ENCODE measurements at regions not wholly inside any gene's neighbourhood (a gene's known extent, or its start where the extent isn't known, plus 50 kb on each side); places are given as distances from the start of the nearest gene placed in this dataset.
"Not testable (repeated sequence)": the region's sequence is repeated elsewhere in the genome, so short reads cannot be mapped to it uniquely, and the experiment has no call there.

DNA sequence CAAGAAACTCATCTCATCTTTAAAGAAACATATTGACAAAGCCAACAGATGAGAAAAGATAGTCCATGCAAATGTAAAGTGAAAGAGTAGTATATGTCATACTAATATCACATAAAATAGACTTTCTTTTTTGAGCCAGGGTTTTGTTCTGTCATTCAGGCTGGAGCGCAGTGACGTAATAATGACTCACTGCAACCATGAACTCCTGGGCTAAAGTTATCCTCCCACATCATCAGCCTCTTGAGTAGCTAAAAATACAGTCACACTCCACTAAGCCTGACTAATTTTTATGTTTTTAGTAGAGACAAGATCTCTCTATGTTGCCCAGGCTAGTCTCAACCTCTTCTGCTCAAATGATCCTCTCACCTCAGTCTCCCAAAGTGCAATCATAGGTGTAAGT, 51.8 kb upstream of the TRAM1L1 start:
- H3K4me3 Mint-ChIP-seq, result no peak overlapping the region
- peaks cover 3 to 16% of the 10 kb centered on the region in 2 experiments for H3K4me1 Mint-ChIP-seq
- H3T11ph ChIP-seq (ENCODE audit: low read length), result no peak overlapping the region
- H3K27me3 Mint-ChIP-seq (ENCODE audit: low read depth), result no peaks in the 10 kb centered on the region
- no peak overlapping the region for H2BK15ac ChIP-seq (ENCODE audit: low read depth, low read length)
- no peak overlapping the region for H3K9ac ChIP-seq (ENCODE audit: extremely low read depth, insufficient read length, low read length)
- no CpG with 5 or more reads among the region's 2 CpGs for WGBS (ENCODE audit: extremely low coverage, insufficient read length, low lambda C conversion rate)
- no peak overlapping the region for H3K4ac ChIP-seq (ENCODE audit: low read depth, low read length)
- H3K27me3 ChIP-seq (ENCODE audit: insufficient read depth, low read length), result no peaks in the 10 kb centered on the region
- no peak overlapping the region for H3K14ac ChIP-seq (ENCODE audit: insufficient read depth, low read length)
- H4K20me1 ChIP-seq (ENCODE audit: control insufficient read depth, insufficient read depth, insufficient read length), result no peaks in the 10 kb centered on the region
- TF ChIP-seq, protein P1, sequence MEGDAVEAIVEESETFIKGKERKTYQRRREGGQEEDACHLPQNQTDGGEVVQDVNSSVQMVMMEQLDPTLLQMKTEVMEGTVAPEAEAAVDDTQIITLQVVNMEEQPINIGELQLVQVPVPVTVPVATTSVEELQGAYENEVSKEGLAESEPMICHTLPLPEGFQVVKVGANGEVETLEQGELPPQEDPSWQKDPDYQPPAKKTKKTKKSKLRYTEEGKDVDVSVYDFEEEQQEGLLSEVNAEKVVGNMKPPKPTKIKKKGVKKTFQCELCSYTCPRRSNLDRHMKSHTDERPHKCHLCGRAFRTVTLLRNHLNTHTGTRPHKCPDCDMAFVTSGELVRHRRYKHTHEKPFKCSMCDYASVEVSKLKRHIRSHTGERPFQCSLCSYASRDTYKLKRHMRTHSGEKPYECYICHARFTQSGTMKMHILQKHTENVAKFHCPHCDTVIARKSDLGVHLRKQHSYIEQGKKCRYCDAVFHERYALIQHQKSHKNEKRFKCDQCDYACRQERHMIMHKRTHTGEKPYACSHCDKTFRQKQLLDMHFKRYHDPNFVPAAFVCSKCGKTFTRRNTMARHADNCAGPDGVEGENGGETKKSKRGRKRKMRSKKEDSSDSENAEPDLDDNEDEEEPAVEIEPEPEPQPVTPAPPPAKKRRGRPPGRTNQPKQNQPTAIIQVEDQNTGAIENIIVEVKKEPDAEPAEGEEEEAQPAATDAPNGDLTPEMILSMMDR (conservative IDR thresholded peaks at IDR 0.05), result no peak
- peaks cover 13 to 16% of the 10 kb centered on the region in 2 experiments for H3K9me3 Mint-ChIP-seq
- no peaks in the 10 kb centered on the region for H3K23me2 ChIP-seq (ENCODE audit: insufficient read length, low read depth, low read length, poor library complexity, severe bottlenecking)
- H3K23ac ChIP-seq (ENCODE audit: insufficient read length, low read depth, low read length), result no peak overlapping the region
- no peak overlapping the region for H3K56ac ChIP-seq (ENCODE audit: insufficient read length, low read depth, low read length)
- H4K5ac ChIP-seq (ENCODE audit: insufficient read length, low read depth, low read length), result no peak overlapping the region
- no peak overlapping the region for H3K27ac ChIP-seq (ENCODE audit: insufficient read length, low read depth, low read length)
- peaks cover 5 to 13% (median 8%) of the 10 kb centered on the region in 3 experiments for H3K36me3 Mint-ChIP-seq (ENCODE audit: insufficient read depth in 1 of 3, low read depth in 3 of 3)
- no peak for DNase-seq
- H2BK5ac ChIP-seq (ENCODE audit: insufficient read length, low read length), result no peak overlapping the region
- no peaks in the 10 kb centered on the region for H3K4me1 ChIP-seq (ENCODE audit: insufficient read depth, low read length)
- H2BK20ac ChIP-seq (ENCODE audit: low read depth, low read length, poor library complexity, severe bottlenecking), result no peak overlapping the region
- no peaks in the 10 kb centered on the region for H3K9me3 ChIP-seq (ENCODE audit: control insufficient read depth, low read depth, low read length)
- no peak overlapping the region for H4K91ac ChIP-seq (ENCODE audit: insufficient read length, low read depth, low read length)
- no peaks in the 10 kb centered on the region for H3K79me1 ChIP-seq (ENCODE audit: insufficient read depth, low read depth, low read length, poor library complexity, severe bottlenecking)
- H2BK12ac ChIP-seq (ENCODE audit: insufficient read length, low read depth, low read length), result no peak overlapping the region
- H2BK120ac ChIP-seq (ENCODE audit: low read depth, low read length, poor library complexity, severe bottlenecking), result no peak overlapping the region
- H2AK5ac ChIP-seq (ENCODE audit: insufficient read length, low read length), result no peak overlapping the region
- no peak overlapping the region for H2AFZ ChIP-seq (ENCODE audit: low read length)
- H4K8ac ChIP-seq (replicated peaks; ENCODE audit: insufficient read length, low read depth, low read length), result no peak overlapping the region
- no peak overlapping the region for H3K27ac Mint-ChIP-seq
- no peak overlapping the region for H3K18ac ChIP-seq (ENCODE audit: insufficient read length, low read depth, low read length)
- no peak overlapping the region for H3K4me2 ChIP-seq (ENCODE audit: insufficient read depth, insufficient read length, low read length)
- no peaks in the 10 kb centered on the region for H3K79me2 ChIP-seq (ENCODE audit: insufficient read depth, low read length)

DNA sequence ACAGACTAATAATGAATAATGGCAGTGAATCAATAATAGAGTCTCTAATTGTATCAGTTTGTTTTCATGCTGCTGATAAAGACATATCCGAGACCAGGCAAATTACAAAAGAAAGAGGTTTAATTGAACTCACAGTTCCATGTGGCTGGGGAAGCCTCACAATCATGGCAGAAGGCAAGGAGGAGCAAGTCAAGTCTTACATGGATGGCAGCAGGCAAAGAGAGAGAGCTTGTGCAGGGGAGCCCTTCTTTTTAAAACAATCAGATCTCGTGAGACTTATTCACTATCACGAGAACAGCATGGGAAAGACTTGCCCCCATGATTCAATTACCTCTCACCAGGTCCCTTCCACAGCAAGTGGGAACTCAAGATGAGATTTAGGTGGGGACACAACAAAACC, 53.4 kb upstream of the TRAM1L1 start:
- DNase-seq; H3K79me2 ChIP-seq (ENCODE audit: insufficient read depth, low read length); H3K56ac ChIP-seq (ENCODE audit: insufficient read length, low read depth, low read length); H2BK120ac ChIP-seq (ENCODE audit: low read depth, low read length, poor library complexity, severe bottlenecking); H3K9ac ChIP-seq (ENCODE audit: extremely low read depth, insufficient read length, low read length); H2BK12ac ChIP-seq (ENCODE audit: insufficient read length, low read depth, low read length); H3K4me2 ChIP-seq (ENCODE audit: insufficient read depth, insufficient read length, low read length); H4K8ac ChIP-seq (replicated peaks; ENCODE audit: insufficient read length, low read depth, low read length); H2AFZ ChIP-seq (ENCODE audit: low read length); H3K27ac ChIP-seq (ENCODE audit: insufficient read length, low read depth, low read length); H2BK15ac ChIP-seq (ENCODE audit: low read depth, low read length); H4K20me1 ChIP-seq (ENCODE audit: control insufficient read depth, insufficient read depth, insufficient read length); H3K27ac Mint-ChIP-seq; H3K27me3 ChIP-seq (ENCODE audit: insufficient read depth, low read length); H2BK20ac ChIP-seq (ENCODE audit: low read depth, low read length, poor library complexity, severe bottlenecking); H3K9me3 ChIP-seq (ENCODE audit: control insufficient read depth, low read depth, low read length); H3K18ac ChIP-seq (ENCODE audit: insufficient read length, low read depth, low read length); H3K14ac ChIP-seq (ENCODE audit: insufficient read depth, low read length); H3T11ph ChIP-seq (ENCODE audit: low read length); H4K91ac ChIP-seq (ENCODE audit: insufficient read length, low read depth, low read length); H2BK5ac ChIP-seq (ENCODE audit: insufficient read length, low read length); H3K23ac ChIP-seq (ENCODE audit: insufficient read length, low read depth, low read length); H2AK5ac ChIP-seq (ENCODE audit: insufficient read length, low read length); H3K4me3 Mint-ChIP-seq; H3K4me1 ChIP-seq (ENCODE audit: insufficient read depth, low read length); H4K5ac ChIP-seq (ENCODE audit: insufficient read length, low read depth, low read length); H3K79me1 ChIP-seq (ENCODE audit: insufficient read depth, low read depth, low read length, poor library complexity, severe bottlenecking); H3K4ac ChIP-seq (ENCODE audit: low read depth, low read length); H3K23me2 ChIP-seq (ENCODE audit: insufficient read length, low read depth, low read length, poor library complexity, severe bottlenecking); H3K27me3 Mint-ChIP-seq (ENCODE audit: low read depth): not testable (repeated sequence)
- peaks cover 3 to 16% of the 10 kb centered on the region in 2 experiments for H3K4me1 Mint-ChIP-seq
- H3K9me3 Mint-ChIP-seq, result peaks cover 13 to 16% of the 10 kb centered on the region in 2 experiments
- WGBS (ENCODE audit: extremely low coverage, insufficient read length, low lambda C conversion rate), result no CpG with 5 or more reads among the region's 3 CpGs
- peaks cover 5 to 13% (median 8%) of the 10 kb centered on the region in 3 experiments for H3K36me3 Mint-ChIP-seq (ENCODE audit: insufficient read depth in 1 of 3, low read depth in 3 of 3)

Measured in H9 (cell line).